MM.1S (cell line): ENCODE measurements at regions not wholly inside any gene's neighbourhood (a gene's known extent, or its start where the extent isn't known, plus 50 kb on each side); places are given as distances from the start of the nearest gene placed in this dataset.

ENCODE experiments used
- DNase-seq: peaks from one replicate; pipeline ENCODE4 v3.0.0-alpha.2; 2015
- H2AFZ ChIP-seq: fragments of 300-600 bp; sonication (generic); 2 replicates; pipeline ENCODE4 v1.6.0; 2016; ENCODE audit warnings: antibody characterized with exemption, low read length
- H3F3A ChIP-seq: fragments of 300-600 bp; sonication (generic); 2 replicates; pipeline ENCODE4 v1.6.1; 2016; ENCODE audit warnings: mild to moderate bottlenecking, antibody characterized with exemption, low read length, moderate library complexity, mixed read lengths; ENCODE audit not compliant: insufficient read depth
- H3K27ac ChIP-seq: fragments of 300-600 bp; sonication (generic); 2 replicates; pipeline ENCODE4 v1.5.1; 2016; ENCODE audit warnings: mild to moderate bottlenecking, low read length
- H3K27me3 ChIP-seq: fragments of 300-600 bp; sonication (generic); replicated peaks from 2 replicates; pipeline ENCODE4 v1.6.0; 2016; ENCODE audit warnings: low read length; ENCODE audit not compliant: insufficient read depth
- H3K36me3 ChIP-seq: fragments of 300-600 bp; sonication (generic); replicated peaks from 2 replicates; pipeline ENCODE4 v1.6.1; 2016; ENCODE audit warnings: mild to moderate bottlenecking, low read length, mixed read lengths; ENCODE audit not compliant: insufficient read depth
- H3K4me1 ChIP-seq: fragments of 300-600 bp; sonication (generic); 2 replicates; pipeline ENCODE4 v1.6.1; 2016; ENCODE audit warnings: low read length, mixed read lengths
- H3K4me2 ChIP-seq: fragments of 300-600 bp; sonication (generic); 2 replicates; pipeline ENCODE4 v1.6.0; 2016; ENCODE audit warnings: low read depth, low read length
- H3K4me3 ChIP-seq: fragments of 300-600 bp; sonication (generic); 2 replicates; pipeline ENCODE4 v1.5.1; 2016; ENCODE audit warnings: low read length, mixed read lengths
- H3K79me2 ChIP-seq: fragments of 300-600 bp; sonication (generic); 2 replicates; pipeline ENCODE4 v1.6.1; 2016; ENCODE audit warnings: mixed run types, low read length, mixed read lengths
- H3K9ac ChIP-seq: fragments of 300-600 bp; sonication (generic); 2 replicates; pipeline ENCODE4 v1.6.1; 2016; ENCODE audit warnings: low read length, mixed read lengths
- H3K9me2 ChIP-seq: fragments of 300-600 bp; sonication (generic); replicated peaks from 2 replicates; pipeline ENCODE4 v1.6.1; 2016; ENCODE audit warnings: mild to moderate bottlenecking, low read length, mixed read lengths; ENCODE audit not compliant: insufficient read depth
- H3K9me3 ChIP-seq: fragments of 300-600 bp; sonication (generic); replicated peaks from 2 replicates; pipeline ENCODE4 v1.6.1; 2016; ENCODE audit warnings: mild to moderate bottlenecking, low read length, mixed read lengths; ENCODE audit not compliant: insufficient read depth
- H4K20me1 ChIP-seq: fragments of 300-600 bp; sonication (generic); 2 replicates; pipeline ENCODE4 v1.6.1; 2016; ENCODE audit warnings: mild to moderate bottlenecking, low read length, moderate library complexity, mixed read lengths; ENCODE audit not compliant: insufficient read depth
- CTCF ChIP-seq: fragments of 300-600 bp; sonication (generic); IDR thresholded peaks from 2 replicates; pipeline ENCODE4 v1.5.1; 2016; ENCODE audit warnings: antibody characterized with exemption, low read length, mixed read lengths
- EZH2 ChIP-seq: fragments of 300-600 bp; sonication (generic); optimal IDR thresholded peaks from 2 replicates; pipeline ENCODE3; 2017; ENCODE audit warnings: low read depth, mild to moderate bottlenecking, antibody characterized with exemption, low read length, mixed read lengths
- EZH2phosphoT487 ChIP-seq: fragments of 300-600 bp; sonication (generic); IDR thresholded peaks from 2 replicates; pipeline ENCODE4 v1.6.1; 2018; ENCODE audit warnings: antibody characterized with exemption, low read length

GRCh38 chr10:69712342-69712741, 82.3 kb downstream of the FAM241B start:
- TF ChIP-seq CTCF (no peak), EZH2phosphoT487 (no peak), EZH2 (no peak)
- Histone ChIP-seq H3K9ac (no peak overlapping the region), H3F3A (no peaks in the 10 kb centered on the region), H4K20me1 (no peaks in the 10 kb centered on the region), H3K27me3 (peaks cover 92% of the 10 kb centered on the region), H3K4me2 (no peak overlapping the region), H3K4me1 (no peaks in the 10 kb centered on the region), H3K27ac (no peak overlapping the region), H2AFZ (no peak overlapping the region), H3K36me3 (no peaks in the 10 kb centered on the region), H3K9me3 (no peaks in the 10 kb centered on the region), H3K79me2 (no peaks in the 10 kb centered on the region), H3K9me2 (no peaks in the 10 kb centered on the region), H3K4me3 (no peak overlapping the region)
- DNase-seq = no peak

GRCh38 chr10:69714572-69714971, 84.5 kb downstream of the FAM241B start:
- Histone ChIP-seq H3K79me2 (no peaks in the 10 kb centered on the region), H2AFZ (no peak overlapping the region), H3K36me3 (no peaks in the 10 kb centered on the region), H3F3A (no peaks in the 10 kb centered on the region), H3K9ac (no peak overlapping the region), H3K9me2 (no peaks in the 10 kb centered on the region), H3K4me2 (no peak overlapping the region), H3K27me3 (peaks cover 88% of the 10 kb centered on the region), H4K20me1 (no peaks in the 10 kb centered on the region), H3K4me1 (no peaks in the 10 kb centered on the region), H3K9me3 (no peaks in the 10 kb centered on the region), H3K4me3 (no peak overlapping the region), H3K27ac (no peak overlapping the region)
- no peak for DNase-seq
- TF ChIP-seq CTCF (no peak), EZH2 (no peak), EZH2phosphoT487 (no peak)

GRCh38 chr10:69715156-69715898, 85.3 kb downstream of the FAM241B start:
- Histone ChIP-seq H3K9me3 (no peaks in the 10 kb centered on the region), H3K27ac (no peak overlapping the region), H4K20me1 (no peaks in the 10 kb centered on the region; the same call in 1 of the 2 replicates), H3K79me2 (no peaks in the 10 kb centered on the region), H3F3A (no peaks in the 10 kb centered on the region), H3K4me2 (no peak overlapping the region), H3K4me3 (no peak overlapping the region), H3K27me3 (peaks cover 88% of the 10 kb centered on the region), H2AFZ (no peak overlapping the region), H3K9ac (no peak overlapping the region), H3K4me1 (no peaks in the 10 kb centered on the region), H3K36me3 (no peaks in the 10 kb centered on the region), H3K9me2 (no peaks in the 10 kb centered on the region)
- TF ChIP-seq EZH2 (no peak), EZH2phosphoT487 (no peak), CTCF (no peak)
- no peak for DNase-seq
